ENCODE measurements at regions not wholly inside any gene's neighbourhood (a gene's known extent, or its start where the extent isn't known, plus 50 kb on each side); places are given as distances from the start of the nearest gene placed in this dataset.

DNA sequence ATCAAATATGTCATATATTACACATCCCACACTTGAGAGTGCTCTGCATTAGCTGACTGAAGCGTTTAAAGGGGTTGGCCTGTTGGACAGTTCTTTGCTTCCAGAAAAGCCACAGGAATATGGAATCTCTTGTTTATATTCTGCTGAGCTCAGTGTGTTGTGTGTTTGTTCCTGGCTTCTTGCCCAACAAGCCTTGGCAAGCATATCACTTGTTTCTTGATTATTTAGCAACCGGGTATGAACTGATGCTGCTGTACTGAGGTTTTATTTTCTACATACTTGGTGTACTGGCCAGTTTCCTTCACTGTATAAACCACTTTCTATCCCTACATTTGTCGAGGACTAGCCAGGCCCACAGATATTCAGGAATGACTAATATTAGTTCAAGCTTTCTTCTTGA, 378.9 kb downstream of the KCTD16 start:
- TF ChIP-seq, protein P1, sequence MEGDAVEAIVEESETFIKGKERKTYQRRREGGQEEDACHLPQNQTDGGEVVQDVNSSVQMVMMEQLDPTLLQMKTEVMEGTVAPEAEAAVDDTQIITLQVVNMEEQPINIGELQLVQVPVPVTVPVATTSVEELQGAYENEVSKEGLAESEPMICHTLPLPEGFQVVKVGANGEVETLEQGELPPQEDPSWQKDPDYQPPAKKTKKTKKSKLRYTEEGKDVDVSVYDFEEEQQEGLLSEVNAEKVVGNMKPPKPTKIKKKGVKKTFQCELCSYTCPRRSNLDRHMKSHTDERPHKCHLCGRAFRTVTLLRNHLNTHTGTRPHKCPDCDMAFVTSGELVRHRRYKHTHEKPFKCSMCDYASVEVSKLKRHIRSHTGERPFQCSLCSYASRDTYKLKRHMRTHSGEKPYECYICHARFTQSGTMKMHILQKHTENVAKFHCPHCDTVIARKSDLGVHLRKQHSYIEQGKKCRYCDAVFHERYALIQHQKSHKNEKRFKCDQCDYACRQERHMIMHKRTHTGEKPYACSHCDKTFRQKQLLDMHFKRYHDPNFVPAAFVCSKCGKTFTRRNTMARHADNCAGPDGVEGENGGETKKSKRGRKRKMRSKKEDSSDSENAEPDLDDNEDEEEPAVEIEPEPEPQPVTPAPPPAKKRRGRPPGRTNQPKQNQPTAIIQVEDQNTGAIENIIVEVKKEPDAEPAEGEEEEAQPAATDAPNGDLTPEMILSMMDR (IDR thresholded peaks at IDR 0.05), result no peak
- no peak for TF ChIP-seq POLR2A (IDR thresholded peaks at IDR 0.05)
